OCI-LY3 (cell line): ENCODE measurements at regions not wholly inside any gene's neighbourhood (a gene's known extent, or its start where the extent isn't known, plus 50 kb on each side); places are given as distances from the start of the nearest gene placed in this dataset.

ENCODE experiments used
- EZH2phosphoT487 ChIP-seq: fragments of 200-600 bp; shearing (Covaris generic); IDR thresholded peaks from 2 replicates; pipeline ENCODE4 v1.6.1; 2018; ENCODE audit warnings: antibody characterized with exemption, mixed run types, low read depth
- TF ChIP-seq, protein P1 (sequence below): fragments of 200-600, 300-600 bp; sonication (generic); IDR thresholded peaks from 2 replicates; pipeline ENCODE4 v1.5.1; 2014; ENCODE audit warnings: antibody characterized with exemption, low read length, low read depth

DNA sequence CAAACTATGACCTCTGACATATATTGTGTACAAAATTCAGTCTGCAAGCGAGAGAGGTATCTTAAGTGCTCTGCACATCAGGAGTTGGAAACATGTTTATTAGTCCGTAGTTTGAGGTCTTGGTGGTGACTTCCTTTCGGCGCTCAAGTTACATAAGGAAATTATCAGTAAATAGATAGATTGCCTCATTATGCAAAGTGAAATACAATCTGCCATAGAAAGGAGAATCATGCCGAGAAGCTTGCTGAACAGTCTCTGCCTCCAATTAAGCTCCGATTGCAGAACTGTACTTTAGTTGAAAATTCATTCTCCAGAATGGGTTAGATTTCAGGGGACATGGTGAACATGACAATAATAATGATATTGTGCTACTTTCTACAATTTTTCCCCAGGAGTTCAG lies 271.8 kb downstream of the BRINP2 start:
- TF ChIP-seq, protein P1, sequence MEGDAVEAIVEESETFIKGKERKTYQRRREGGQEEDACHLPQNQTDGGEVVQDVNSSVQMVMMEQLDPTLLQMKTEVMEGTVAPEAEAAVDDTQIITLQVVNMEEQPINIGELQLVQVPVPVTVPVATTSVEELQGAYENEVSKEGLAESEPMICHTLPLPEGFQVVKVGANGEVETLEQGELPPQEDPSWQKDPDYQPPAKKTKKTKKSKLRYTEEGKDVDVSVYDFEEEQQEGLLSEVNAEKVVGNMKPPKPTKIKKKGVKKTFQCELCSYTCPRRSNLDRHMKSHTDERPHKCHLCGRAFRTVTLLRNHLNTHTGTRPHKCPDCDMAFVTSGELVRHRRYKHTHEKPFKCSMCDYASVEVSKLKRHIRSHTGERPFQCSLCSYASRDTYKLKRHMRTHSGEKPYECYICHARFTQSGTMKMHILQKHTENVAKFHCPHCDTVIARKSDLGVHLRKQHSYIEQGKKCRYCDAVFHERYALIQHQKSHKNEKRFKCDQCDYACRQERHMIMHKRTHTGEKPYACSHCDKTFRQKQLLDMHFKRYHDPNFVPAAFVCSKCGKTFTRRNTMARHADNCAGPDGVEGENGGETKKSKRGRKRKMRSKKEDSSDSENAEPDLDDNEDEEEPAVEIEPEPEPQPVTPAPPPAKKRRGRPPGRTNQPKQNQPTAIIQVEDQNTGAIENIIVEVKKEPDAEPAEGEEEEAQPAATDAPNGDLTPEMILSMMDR, result no peak
- no peak for TF ChIP-seq EZH2phosphoT487
